ENCODE measurements at regions not wholly inside any gene's neighbourhood (a gene's known extent, or its start where the extent isn't known, plus 50 kb on each side); places are given as distances from the start of the nearest gene placed in this dataset.

GRCh38 chr2:48248251-48248933 is 66.1 kb upstream of the FOXN2 start (continued):
- TF ChIP-seq TGIF2 (CRISPR knock-in tag; IDR thresholded peaks at IDR 0.05) (peak; percentile 59; the same call in 1 of the 2 replicates), ZNF710 (CRISPR knock-in tag; IDR thresholded peaks at IDR 0.05; ENCODE audit: borderline replicate concordance) (no peak), NFE2L2 (IDR thresholded peaks at IDR 0.05; ENCODE audit: low read length) (peak; percentile 75), FOXP4 (CRISPR knock-in tag; IDR thresholded peaks at IDR 0.05) (no peak), RBAK (CRISPR knock-in tag; IDR thresholded peaks at IDR 0.05) (no peak), DR1 (CRISPR knock-in tag; IDR thresholded peaks at IDR 0.05) (no peak), ZNF510 (CRISPR knock-in tag; IDR thresholded peaks at IDR 0.05; ENCODE audit: low read depth) (no peak), SKI (IDR thresholded peaks at IDR 0.05; ENCODE audit: partially characterized antibody) (no peak), FOXK2 (IDR thresholded peaks at IDR 0.05) (no peak), ZNF546 (CRISPR knock-in tag; conservative IDR thresholded peaks at IDR 0.05) (no peak), NFYC (CRISPR knock-in tag; IDR thresholded peaks at IDR 0.05) (no peak), ZNF207 (IDR thresholded peaks at IDR 0.05; ENCODE audit: borderline replicate concordance) (no peak), ZNF280D (CRISPR knock-in tag; IDR thresholded peaks at IDR 0.05) (no peak), CSRNP1 (CRISPR knock-in tag; IDR thresholded peaks at IDR 0.05) (no peak), TFDP1 (CRISPR knock-in tag; IDR thresholded peaks at IDR 0.05; ENCODE audit: borderline replicate concordance) (no peak), JUN (CRISPR knock-in tag; IDR thresholded peaks at IDR 0.05) (peak; percentile 95), MED1 (CRISPR knock-in tag; IDR thresholded peaks at IDR 0.05) (peak; percentile 37; the same call in 1 of the 2 replicates)
